WTC11 (cell line): ENCODE measurements at regions not wholly inside any gene's neighbourhood (a gene's known extent, or its start where the extent isn't known, plus 50 kb on each side); places are given as distances from the start of the nearest gene placed in this dataset.
A peak's percentile ranks its signal among the peaks of the same experiment; 100 is the strongest.

Experiments
- ATAC-seq: fragments of 200-7000 bp; cut with Tn5 transposase; 2 replicates; pipeline ENCODE4 v1.10.0; 2021; ENCODE audit warnings: mild to moderate bottlenecking, moderate library complexity
- CTCF ChIA-PET: fragments of 300-600 bp; sonication (Branson Sonifier 250); formaldehyde crosslinking; loops from one replicate; lab custom pipeline; 2021; ENCODE audit warnings: antibody characterized with exemption; lab: Charles Lee
- POLR2A ChIA-PET: fragments of 350-600 bp; sonication (Branson Sonifier 250); formaldehyde crosslinking; loops from one replicate; lab custom pipeline; 2021; ENCODE audit warnings: antibody characterized with exemption; lab: Charles Lee
- DNase-seq: peaks from one replicate; pipeline ENCODE4 v3.0.0; 2021; ENCODE audit warnings: low spot score
- H3K27ac Mint-ChIP-seq: 2 replicates; pipeline ENCODE4 v1.8.0; 2021; ENCODE audit warnings: mixed read lengths
- H3K27me3 Mint-ChIP-seq: 2 replicates; pipeline ENCODE4 v1.8.0; 2021; ENCODE audit warnings: low read depth, mild to moderate bottlenecking, moderate library complexity, mixed read lengths
- H3K36me3 Mint-ChIP-seq: 2 replicates; pipeline ENCODE4 v1.8.0; 2021; ENCODE audit warnings: mixed read lengths
- H3K4me1 Mint-ChIP-seq: 2 replicates; pipeline ENCODE4 v1.8.0; 2022; ENCODE audit warnings: mixed read lengths
- H3K4me3 Mint-ChIP-seq: 2 replicates; pipeline ENCODE4 v1.8.0; 2021; ENCODE audit warnings: mild to moderate bottlenecking, moderate library complexity, mixed read lengths
- H3K9me3 Mint-ChIP-seq: 2 replicates; pipeline ENCODE4 v1.8.0; 2021; ENCODE audit warnings: mixed read lengths
- HMGA2 ChIP-seq: fragments of 250-450 bp; sonication (Bioruptor Pico); IDR thresholded peaks from 2 replicates; pipeline ENCODE4 v1.4.0; 2021; ENCODE audit warnings: mild to moderate bottlenecking, moderate library complexity
- JUN ChIP-seq: sonication (generic); formaldehyde crosslinking; IDR thresholded peaks from 2 replicates; pipeline ENCODE4 v1.8.0; 2023; ENCODE audit warnings: mild to moderate bottlenecking, missing genetic modification reagents
- KAT7 ChIP-seq: sonication (generic); formaldehyde crosslinking; IDR thresholded peaks from 2 replicates; pipeline ENCODE4 v1.8.1; 2023; ENCODE audit warnings: missing genetic modification reagents, mild to moderate bottlenecking, borderline replicate concordance
- NR1H2 ChIP-seq: sonication (generic); formaldehyde crosslinking; IDR thresholded peaks from 2 replicates; pipeline ENCODE4 v1.9.0; 2021; ENCODE audit warnings: mild to moderate bottlenecking, moderate library complexity, missing genetic modification reagents
- OVOL2 ChIP-seq: fragments of 250-450 bp; sonication (Bioruptor Pico); IDR thresholded peaks from 2 replicates; pipeline ENCODE4 v1.9.0; 2021; ENCODE audit warnings: mild to moderate bottlenecking, borderline replicate concordance
- PRRX2 ChIP-seq: fragments of 250-450 bp; sonication (Bioruptor Pico); IDR thresholded peaks from 2 replicates; pipeline ENCODE4 v1.8.0; 2021; ENCODE audit warnings: mild to moderate bottlenecking
- SOX15 ChIP-seq: fragments of 250-450 bp; sonication (Bioruptor Pico); IDR thresholded peaks from 2 replicates; pipeline ENCODE4 v1.9.0; 2021; ENCODE audit warnings: mild to moderate bottlenecking
- TEAD4 ChIP-seq: sonication (generic); formaldehyde crosslinking; IDR thresholded peaks from 2 replicates; pipeline ENCODE4 v1.8.0; 2022; ENCODE audit warnings: mild to moderate bottlenecking, missing genetic modification reagents
- TP53 ChIP-seq: sonication (generic); formaldehyde crosslinking; IDR thresholded peaks from 2 replicates; pipeline ENCODE4 v1.8.1; 2023; ENCODE audit warnings: mild to moderate bottlenecking, missing genetic modification reagents
- ZNF232 ChIP-seq: sonication (generic); formaldehyde crosslinking; IDR thresholded peaks from 2 replicates; pipeline ENCODE4 v1.8.0; 2022; ENCODE audit warnings: mild to moderate bottlenecking, missing genetic modification reagents
- ZNF416 ChIP-seq: fragments of 250-450 bp; sonication (Bioruptor Pico); IDR thresholded peaks from 2 replicates; pipeline ENCODE4 v1.9.0; 2021; ENCODE audit warnings: mild to moderate bottlenecking, inconsistent platforms
- TF ChIP-seq, protein P1 (sequence below): fragments of 200-600 bp; IDR thresholded peaks from 2 replicates; pipeline ENCODE4 v1.8.0; 2022; ENCODE audit warnings: antibody characterized with exemption
- TF ChIP-seq, protein P2 (sequence below): fragments of 250-450 bp; sonication (Bioruptor Pico); conservative IDR thresholded peaks from 2 replicates; pipeline ENCODE4 v1.9.0; 2021; ENCODE audit warnings: mild to moderate bottlenecking
- TF ChIP-seq, protein P3 (sequence below): sonication (generic); formaldehyde crosslinking; IDR thresholded peaks from 2 replicates; pipeline ENCODE4 v1.8.1; 2022; ENCODE audit warnings: mild to moderate bottlenecking, missing genetic modification reagents, moderate library complexity, borderline replicate concordance
- TF ChIP-seq, protein P4 (sequence below): fragments of 250-450 bp; sonication (Bioruptor Pico); IDR thresholded peaks from 2 replicates; pipeline ENCODE4 v1.9.0; 2021; ENCODE audit warnings: mild to moderate bottlenecking
- TF ChIP-seq, protein P5 (sequence below): sonication (generic); formaldehyde crosslinking; IDR thresholded peaks from 2 replicates; pipeline ENCODE4 v1.8.0; 2022; ENCODE audit warnings: mild to moderate bottlenecking, missing genetic modification reagents
- TF ChIP-seq, protein P6 (sequence below): sonication (generic); formaldehyde crosslinking; conservative IDR thresholded peaks from 2 replicates; pipeline ENCODE4 v1.8.1; 2022; ENCODE audit warnings: mild to moderate bottlenecking, missing genetic modification reagents
- TF ChIP-seq, protein P7 (sequence below): fragments of 250-450 bp; sonication (Bioruptor Pico); IDR thresholded peaks from 2 replicates; pipeline ENCODE4 v1.8.0; 2021; ENCODE audit warnings: mild to moderate bottlenecking
- TF ChIP-seq, protein P8 (sequence below): sonication (generic); formaldehyde crosslinking; IDR thresholded peaks from 2 replicates; pipeline ENCODE4 v1.8.0; 2022; ENCODE audit warnings: mild to moderate bottlenecking, missing genetic modification reagents
- TF ChIP-seq, protein P9 (sequence below): sonication (generic); formaldehyde crosslinking; IDR thresholded peaks from 2 replicates; pipeline ENCODE4 v1.8.0; 2023; ENCODE audit warnings: missing genetic modification reagents

DNA sequence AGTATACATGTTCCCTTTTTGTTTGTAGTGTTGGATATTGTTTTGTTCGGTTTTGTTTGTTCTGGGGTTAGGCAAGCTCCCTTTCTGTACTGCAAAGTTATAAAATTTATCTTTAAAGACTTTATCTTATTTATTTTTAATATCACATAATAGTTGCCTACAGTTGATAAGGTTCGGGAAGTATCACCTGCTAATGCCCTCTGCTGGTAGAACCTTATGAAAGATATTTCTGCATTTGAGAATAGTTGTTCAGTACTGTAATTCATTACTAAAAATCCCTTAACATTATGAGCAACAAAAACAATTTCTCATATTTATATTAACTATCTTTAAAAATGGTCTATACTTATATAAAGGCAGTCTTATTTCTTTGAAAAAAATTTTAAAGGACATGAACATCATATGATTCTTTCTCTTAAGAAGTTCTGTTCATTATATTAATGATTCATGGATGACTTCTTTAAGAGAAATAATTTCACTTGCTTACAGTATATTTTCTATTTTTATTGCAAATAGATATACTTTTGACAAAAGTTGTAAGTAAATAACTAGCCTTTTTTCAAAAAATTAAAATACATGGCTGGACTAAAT lies 1126.8 kb downstream of the SI start:
- Mint-ChIP-seq H3K36me3 (no peaks in the 10 kb centered on the region), H3K9me3 (peaks cover 6% of the 10 kb centered on the region), H3K27ac (no peak overlapping the region), H3K27me3 (no peaks in the 10 kb centered on the region), H3K4me1 (peaks cover 8% of the 10 kb centered on the region), H3K4me3 (no peak overlapping the region)
- ATAC-seq (peak; percentile 38; the same call in 1 of the 2 replicates), DNase-seq (no peak)
- ChIA-PET POLR2A (no interaction called here), CTCF (no interaction called here)
- TF ChIP-seq, protein P1, sequence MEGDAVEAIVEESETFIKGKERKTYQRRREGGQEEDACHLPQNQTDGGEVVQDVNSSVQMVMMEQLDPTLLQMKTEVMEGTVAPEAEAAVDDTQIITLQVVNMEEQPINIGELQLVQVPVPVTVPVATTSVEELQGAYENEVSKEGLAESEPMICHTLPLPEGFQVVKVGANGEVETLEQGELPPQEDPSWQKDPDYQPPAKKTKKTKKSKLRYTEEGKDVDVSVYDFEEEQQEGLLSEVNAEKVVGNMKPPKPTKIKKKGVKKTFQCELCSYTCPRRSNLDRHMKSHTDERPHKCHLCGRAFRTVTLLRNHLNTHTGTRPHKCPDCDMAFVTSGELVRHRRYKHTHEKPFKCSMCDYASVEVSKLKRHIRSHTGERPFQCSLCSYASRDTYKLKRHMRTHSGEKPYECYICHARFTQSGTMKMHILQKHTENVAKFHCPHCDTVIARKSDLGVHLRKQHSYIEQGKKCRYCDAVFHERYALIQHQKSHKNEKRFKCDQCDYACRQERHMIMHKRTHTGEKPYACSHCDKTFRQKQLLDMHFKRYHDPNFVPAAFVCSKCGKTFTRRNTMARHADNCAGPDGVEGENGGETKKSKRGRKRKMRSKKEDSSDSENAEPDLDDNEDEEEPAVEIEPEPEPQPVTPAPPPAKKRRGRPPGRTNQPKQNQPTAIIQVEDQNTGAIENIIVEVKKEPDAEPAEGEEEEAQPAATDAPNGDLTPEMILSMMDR = 0 out of 2 replicates have a peak, but pooled peaks have one; percentile 23
- TF ChIP-seq KAT7 (CRISPR knock-in tag) = no peak
- TF ChIP-seq ZNF416 (CRISPR knock-in tag) = no peak
- TF ChIP-seq, protein P2, sequence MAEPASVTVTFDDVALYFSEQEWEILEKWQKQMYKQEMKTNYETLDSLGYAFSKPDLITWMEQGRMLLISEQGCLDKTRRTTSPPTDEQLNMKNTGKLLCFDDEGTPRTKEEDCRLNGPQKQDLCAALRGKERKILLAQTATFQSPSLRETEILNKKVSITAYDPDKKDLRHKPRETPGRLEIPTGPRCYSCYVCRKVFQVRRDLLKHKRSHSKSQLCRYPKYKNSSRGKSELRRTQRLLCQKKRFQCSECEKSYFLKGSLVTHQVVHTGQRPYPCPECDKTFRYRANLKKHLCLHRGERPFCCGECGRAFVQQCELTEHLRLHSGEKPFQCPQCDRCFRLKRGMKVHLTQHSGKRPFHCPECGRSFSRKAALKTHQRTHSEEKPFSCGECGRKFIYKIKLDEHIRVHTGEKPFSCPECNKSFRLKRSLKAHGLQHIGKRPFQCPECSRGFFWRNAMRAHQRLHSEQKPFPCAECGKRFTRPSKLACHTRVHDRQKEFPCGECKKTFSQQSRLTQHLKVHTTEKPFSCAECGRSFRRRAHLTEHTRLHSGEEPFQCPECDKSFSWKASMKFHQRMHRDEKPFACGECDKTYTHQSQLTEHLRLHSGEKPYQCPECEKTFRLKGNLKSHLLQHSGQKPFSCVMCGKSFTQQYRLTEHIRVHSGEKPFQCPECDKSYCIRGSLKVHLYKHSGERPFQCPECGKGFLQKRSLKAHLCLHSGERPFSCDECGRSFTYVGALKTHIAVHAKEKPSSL (CRISPR knock-in tag) = no peak

DNA sequence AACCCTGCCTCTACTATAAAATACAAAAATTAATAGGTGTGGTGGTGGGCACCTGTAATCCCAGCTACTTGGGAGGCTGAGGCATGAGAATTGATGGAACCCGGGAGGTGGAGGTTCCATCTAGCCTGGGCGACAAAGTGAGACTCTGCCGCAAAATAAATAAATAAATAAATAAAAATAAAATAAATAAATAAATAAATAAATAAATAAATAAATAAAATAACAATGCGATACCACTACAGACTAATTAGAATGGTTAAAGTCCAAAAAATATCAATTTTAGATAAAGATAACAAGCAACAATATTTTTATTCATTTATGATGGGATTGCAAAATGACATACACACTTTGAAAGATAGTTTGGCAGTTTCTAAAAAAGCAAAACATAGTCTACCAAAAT lies 1131.5 kb downstream of the SI start:
- ATAC-seq (no peak), DNase-seq (no peak)
- ChIA-PET POLR2A (no interaction called here), CTCF (no interaction called here)
- Mint-ChIP-seq H3K27ac (no peak overlapping the region), H3K4me3 (no peak overlapping the region), H3K27me3 (no peaks in the 10 kb centered on the region), H3K9me3 (peaks cover 40% of the 10 kb centered on the region), H3K36me3 (peaks cover 31% of the 10 kb centered on the region), H3K4me1 (peaks cover 8% of the 10 kb centered on the region)
- TF ChIP-seq PRRX2 (CRISPR knock-in tag) (no peak), HMGA2 (peak; percentile 75), JUN (CRISPR knock-in tag) (no peak)

DNA sequence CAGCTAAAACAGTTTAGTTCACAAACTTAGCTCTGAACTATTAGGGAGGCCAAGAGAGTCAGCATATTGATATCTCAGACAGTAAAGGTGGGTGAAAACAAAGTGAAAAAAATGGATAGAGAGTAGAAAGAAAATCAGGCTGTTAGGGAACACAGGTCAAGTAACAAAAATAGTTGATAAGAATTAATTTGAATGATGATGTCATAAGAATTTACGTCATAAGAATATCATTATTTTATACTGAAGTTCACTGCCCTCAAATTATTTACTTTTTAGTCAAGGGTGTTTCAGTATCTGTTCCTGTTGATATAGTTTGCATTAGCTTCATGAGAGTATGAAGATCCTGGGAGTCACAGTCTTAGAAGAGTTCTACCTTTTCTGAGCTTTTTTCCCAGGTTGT lies 1134.6 kb downstream of the SI start:
- H3K27me3 Mint-ChIP-seq = no peaks in the 10 kb centered on the region
- ATAC-seq (no peak), DNase-seq (no peak)
- no peak overlapping the region for H3K4me3 Mint-ChIP-seq
- ChIA-PET CTCF (no interaction called here), POLR2A (no interaction called here)
- peaks cover 6% of the 10 kb centered on the region for H3K4me1 Mint-ChIP-seq
- H3K9me3 Mint-ChIP-seq = peaks cover 52% of the 10 kb centered on the region
- H3K36me3 Mint-ChIP-seq = peaks cover 38% of the 10 kb centered on the region
- H3K27ac Mint-ChIP-seq = no peak overlapping the region
- TF ChIP-seq, protein P3, sequence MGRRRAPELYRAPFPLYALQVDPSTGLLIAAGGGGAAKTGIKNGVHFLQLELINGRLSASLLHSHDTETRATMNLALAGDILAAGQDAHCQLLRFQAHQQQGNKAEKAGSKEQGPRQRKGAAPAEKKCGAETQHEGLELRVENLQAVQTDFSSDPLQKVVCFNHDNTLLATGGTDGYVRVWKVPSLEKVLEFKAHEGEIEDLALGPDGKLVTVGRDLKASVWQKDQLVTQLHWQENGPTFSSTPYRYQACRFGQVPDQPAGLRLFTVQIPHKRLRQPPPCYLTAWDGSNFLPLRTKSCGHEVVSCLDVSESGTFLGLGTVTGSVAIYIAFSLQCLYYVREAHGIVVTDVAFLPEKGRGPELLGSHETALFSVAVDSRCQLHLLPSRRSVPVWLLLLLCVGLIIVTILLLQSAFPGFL = no peak
- TF ChIP-seq, protein P4, sequence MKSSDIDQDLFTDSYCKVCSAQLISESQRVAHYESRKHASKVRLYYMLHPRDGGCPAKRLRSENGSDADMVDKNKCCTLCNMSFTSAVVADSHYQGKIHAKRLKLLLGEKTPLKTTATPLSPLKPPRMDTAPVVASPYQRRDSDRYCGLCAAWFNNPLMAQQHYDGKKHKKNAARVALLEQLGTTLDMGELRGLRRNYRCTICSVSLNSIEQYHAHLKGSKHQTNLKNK (CRISPR knock-in tag) = no peak
- TF ChIP-seq, protein P5, sequence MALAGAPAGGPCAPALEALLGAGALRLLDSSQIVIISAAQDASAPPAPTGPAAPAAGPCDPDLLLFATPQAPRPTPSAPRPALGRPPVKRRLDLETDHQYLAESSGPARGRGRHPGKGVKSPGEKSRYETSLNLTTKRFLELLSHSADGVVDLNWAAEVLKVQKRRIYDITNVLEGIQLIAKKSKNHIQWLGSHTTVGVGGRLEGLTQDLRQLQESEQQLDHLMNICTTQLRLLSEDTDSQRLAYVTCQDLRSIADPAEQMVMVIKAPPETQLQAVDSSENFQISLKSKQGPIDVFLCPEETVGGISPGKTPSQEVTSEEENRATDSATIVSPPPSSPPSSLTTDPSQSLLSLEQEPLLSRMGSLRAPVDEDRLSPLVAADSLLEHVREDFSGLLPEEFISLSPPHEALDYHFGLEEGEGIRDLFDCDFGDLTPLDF (CRISPR knock-in tag) = no peak
- no peak for TF ChIP-seq TEAD4 (CRISPR knock-in tag)
- TF ChIP-seq TP53 (CRISPR knock-in tag) = no peak
- TF ChIP-seq, protein P6, sequence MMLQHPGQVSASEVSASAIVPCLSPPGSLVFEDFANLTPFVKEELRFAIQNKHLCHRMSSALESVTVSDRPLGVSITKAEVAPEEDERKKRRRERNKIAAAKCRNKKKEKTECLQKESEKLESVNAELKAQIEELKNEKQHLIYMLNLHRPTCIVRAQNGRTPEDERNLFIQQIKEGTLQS (CRISPR knock-in tag) = no peak
- TF ChIP-seq NR1H2 (CRISPR knock-in tag) = no peak
- no peak for TF ChIP-seq SOX15
- TF ChIP-seq, protein P7, sequence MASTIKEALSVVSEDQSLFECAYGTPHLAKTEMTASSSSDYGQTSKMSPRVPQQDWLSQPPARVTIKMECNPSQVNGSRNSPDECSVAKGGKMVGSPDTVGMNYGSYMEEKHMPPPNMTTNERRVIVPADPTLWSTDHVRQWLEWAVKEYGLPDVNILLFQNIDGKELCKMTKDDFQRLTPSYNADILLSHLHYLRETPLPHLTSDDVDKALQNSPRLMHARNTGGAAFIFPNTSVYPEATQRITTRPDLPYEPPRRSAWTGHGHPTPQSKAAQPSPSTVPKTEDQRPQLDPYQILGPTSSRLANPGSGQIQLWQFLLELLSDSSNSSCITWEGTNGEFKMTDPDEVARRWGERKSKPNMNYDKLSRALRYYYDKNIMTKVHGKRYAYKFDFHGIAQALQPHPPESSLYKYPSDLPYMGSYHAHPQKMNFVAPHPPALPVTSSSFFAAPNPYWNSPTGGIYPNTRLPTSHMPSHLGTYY (CRISPR knock-in tag) = no peak
- TF ChIP-seq, protein P8, sequence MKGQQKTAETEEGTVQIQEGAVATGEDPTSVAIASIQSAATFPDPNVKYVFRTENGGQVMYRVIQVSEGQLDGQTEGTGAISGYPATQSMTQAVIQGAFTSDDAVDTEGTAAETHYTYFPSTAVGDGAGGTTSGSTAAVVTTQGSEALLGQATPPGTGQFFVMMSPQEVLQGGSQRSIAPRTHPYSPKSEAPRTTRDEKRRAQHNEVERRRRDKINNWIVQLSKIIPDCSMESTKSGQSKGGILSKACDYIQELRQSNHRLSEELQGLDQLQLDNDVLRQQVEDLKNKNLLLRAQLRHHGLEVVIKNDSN = no peak
- TF ChIP-seq OVOL2 (CRISPR knock-in tag) = no peak
- TF ChIP-seq, protein P9, sequence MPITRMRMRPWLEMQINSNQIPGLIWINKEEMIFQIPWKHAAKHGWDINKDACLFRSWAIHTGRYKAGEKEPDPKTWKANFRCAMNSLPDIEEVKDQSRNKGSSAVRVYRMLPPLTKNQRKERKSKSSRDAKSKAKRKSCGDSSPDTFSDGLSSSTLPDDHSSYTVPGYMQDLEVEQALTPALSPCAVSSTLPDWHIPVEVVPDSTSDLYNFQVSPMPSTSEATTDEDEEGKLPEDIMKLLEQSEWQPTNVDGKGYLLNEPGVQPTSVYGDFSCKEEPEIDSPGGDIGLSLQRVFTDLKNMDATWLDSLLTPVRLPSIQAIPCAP (CRISPR knock-in tag) = no peak
- TF ChIP-seq, protein P2 (CRISPR knock-in tag) = no peak
- TF ChIP-seq ZNF232 (CRISPR knock-in tag) = no peak
